Bronchial epithelial cell (primary cell): ENCODE measurements at regions not wholly inside any gene's neighbourhood (a gene's known extent, or its start where the extent isn't known, plus 50 kb on each side); places are given as distances from the start of the nearest gene placed in this dataset.

ENCODE experiments used
- DNase-seq: peaks from one replicate; pipeline ENCODE4 v3.0.0-alpha.2; 2010; ENCODE audit warnings: low read depth
- FAIRE-seq: peaks from 2 replicates; lab custom pipeline; 2011; peaks lifted over from hg19 to GRCh38; lab: Jason Lieb, UNC
- H3K27me3 ChIP-seq: 2 replicates; pipeline ENCODE4 v1.5.1; 2011; ENCODE audit warnings: low read length; ENCODE audit not compliant: control insufficient read depth, insufficient read depth
- H3K36me3 ChIP-seq: 2 replicates; pipeline ENCODE4 v1.5.1; 2011; ENCODE audit warnings: low read length; ENCODE audit not compliant: control insufficient read depth, insufficient read depth
- H3K4me3 ChIP-seq: 2 replicates; pipeline ENCODE4 v1.5.1; 2011; ENCODE audit warnings: mild to moderate bottlenecking, low read depth, low read length, control low read depth
- CTCF ChIP-seq: IDR thresholded peaks from 2 replicates; pipeline ENCODE4 v1.5.1; 2011; ENCODE audit warnings: mild to moderate bottlenecking, moderate library complexity, low read length, control low read depth, inconsistent platforms; ENCODE audit not compliant: insufficient read depth, severe bottlenecking

- Histone ChIP-seq H3K27me3 (peaks cover 2% of the 10 kb centered on the region), H3K4me3 (no peak overlapping the region), H3K36me3 (no peaks in the 10 kb centered on the region)
- DNase-seq (no peak), FAIRE-seq (no peak)
- TF ChIP-seq CTCF, result no peak
These were observed 90.3 kb downstream of the FAM50B start for GRCh38 chr6:3939368-3939958.

GRCh38 chr6:3939964-3940363 lies 90.8 kb downstream of the FAM50B start:
- no peak for TF ChIP-seq CTCF
- H3K4me3 ChIP-seq, result no peak overlapping the region
- DNase-seq, result no peak
- H3K36me3 ChIP-seq, result no peaks in the 10 kb centered on the region
- peaks cover 2% of the 10 kb centered on the region for H3K27me3 ChIP-seq
- FAIRE-seq, result no peak

- no peak overlapping the region for H3K4me3 ChIP-seq
- no peak for TF ChIP-seq CTCF
- no peak for DNase-seq
These were observed 91.5 kb downstream of the FAM50B start for GRCh38 chr6:3940703-3941102.

GRCh38 chr6:3943331-3943765 lies 94.2 kb downstream of the FAM50B start:
- no peak for TF ChIP-seq CTCF
- DNase-seq (no peak), FAIRE-seq (no peak)
- no peaks in the 10 kb centered on the region for H3K36me3 ChIP-seq
- H3K4me3 ChIP-seq, result no peak overlapping the region
- peaks cover 2% of the 10 kb centered on the region for H3K27me3 ChIP-seq

More at GRCh38 chr6:3940703-3941102, 91.5 kb downstream of the FAM50B start:
- FAIRE-seq, result no peak
- no peaks in the 10 kb centered on the region for H3K36me3 ChIP-seq
- peaks cover 2% of the 10 kb centered on the region for H3K27me3 ChIP-seq

GRCh38 chr6:3944246-3944645 lies 95.1 kb downstream of the FAM50B start:
- no peak for FAIRE-seq
- DNase-seq, result no peak
- no peak overlapping the region for H3K4me3 ChIP-seq
- H3K36me3 ChIP-seq, result no peaks in the 10 kb centered on the region
- peaks cover 4% of the 10 kb centered on the region for H3K27me3 ChIP-seq
- TF ChIP-seq CTCF, result no peak

- DNase-seq (no peak), FAIRE-seq (no peak)
- H3K36me3 ChIP-seq, result no peaks in the 10 kb centered on the region
- H3K4me3 ChIP-seq, result no peak overlapping the region
- no peak for TF ChIP-seq CTCF
- peaks cover 7% of the 10 kb centered on the region for H3K27me3 ChIP-seq
These were observed 97.6 kb downstream of the FAM50B start for GRCh38 chr6:3946778-3947177.
